ENCODE measurements at regions not wholly inside any gene's neighbourhood (a gene's known extent, or its start where the extent isn't known, plus 50 kb on each side); places are given as distances from the start of the nearest gene placed in this dataset.

GRCh38 chr14:97846156-97846555 lies 1049.0 kb downstream of the VRK1 start:
- Mint-ChIP-seq H3K27ac (no peak overlapping the region), H3K9me3 (no peaks in the 10 kb centered on the region), H3K4me3 (no peak overlapping the region), H3K4me1 (peaks cover 21% of the 10 kb centered on the region), H3K36me3 (no peaks in the 10 kb centered on the region), H3K27me3 (ENCODE audit: low read depth) (peaks cover 3% of the 10 kb centered on the region; the same call in 1 of the 2 replicates)
- no peak for DNase-seq (ENCODE audit: low spot score)
- ChIA-PET CTCF (no interaction called here), POLR2A (no interaction called here)
- no peak for TF ChIP-seq CREM (CRISPR knock-in tag; IDR thresholded peaks at IDR 0.05)
- TF ChIP-seq SMAD4 (CRISPR knock-in tag; IDR thresholded peaks at IDR 0.05) = no peak
- TF ChIP-seq ZNF138 (CRISPR knock-in tag; conservative IDR thresholded peaks at IDR 0.05) = no peak
- TF ChIP-seq GABPB1 (CRISPR knock-in tag; IDR thresholded peaks at IDR 0.05) = no peak
- no peak for TF ChIP-seq ETV6 (CRISPR knock-in tag; IDR thresholded peaks at IDR 0.05)
- TF ChIP-seq PREB (CRISPR knock-in tag; IDR thresholded peaks at IDR 0.05; ENCODE audit: borderline replicate concordance) = no peak
- no peak for TF ChIP-seq ATF2 (CRISPR knock-in tag; IDR thresholded peaks at IDR 0.05; ENCODE audit: borderline replicate concordance, low read depth)
- TF ChIP-seq ATF3 (CRISPR knock-in tag; conservative IDR thresholded peaks at IDR 0.05) = no peak
- TF ChIP-seq E2F4 (CRISPR knock-in tag; IDR thresholded peaks at IDR 0.05; ENCODE audit: borderline replicate concordance, low read depth) = no peak
- no peak for TF ChIP-seq STAT6 (CRISPR knock-in tag; conservative IDR thresholded peaks at IDR 0.05; ENCODE audit: low read depth)
- no peak for TF ChIP-seq TEAD4 (CRISPR knock-in tag; IDR thresholded peaks at IDR 0.05)
- TF ChIP-seq ZBTB21 (CRISPR knock-in tag; IDR thresholded peaks at IDR 0.05; ENCODE audit: borderline replicate concordance) = no peak
- no peak for TF ChIP-seq ZNF232 (CRISPR knock-in tag; IDR thresholded peaks at IDR 0.05)
- no peak for TF ChIP-seq CDX4 (CRISPR knock-in tag; IDR thresholded peaks at IDR 0.05; ENCODE audit: borderline replicate concordance)
- TF ChIP-seq TEAD1 (CRISPR knock-in tag; IDR thresholded peaks at IDR 0.05) = no peak
- TF ChIP-seq SOX15 (CRISPR knock-in tag; IDR thresholded peaks at IDR 0.05) = no peak
- no peak for TF ChIP-seq ZNF512 (CRISPR knock-in tag; IDR thresholded peaks at IDR 0.05; ENCODE audit: borderline replicate concordance)
- no peak for TF ChIP-seq ZBTB43 (CRISPR knock-in tag; IDR thresholded peaks at IDR 0.05)
- no peak for TF ChIP-seq CTCF (IDR thresholded peaks at IDR 0.05)
- no peak for TF ChIP-seq FOXK1 (CRISPR knock-in tag; IDR thresholded peaks at IDR 0.05)
- ATAC-seq = no peak

Measured in WTC11 (cell line).